ENCODE measurements at regions not wholly inside any gene's neighbourhood (a gene's known extent, or its start where the extent isn't known, plus 50 kb on each side); places are given as distances from the start of the nearest gene placed in this dataset.

GRCh38 chr2:228312172-228312571, 130.7 kb upstream of the SPHKAP start:
- no peak for DNase-seq (ENCODE audit: low spot score)

GRCh38 chr2:228303960-228304359, 122.5 kb upstream of the SPHKAP start:
- Histone ChIP-seq H3K27ac (no peak overlapping the region), H3K4me3 (no peak overlapping the region)
- TF ChIP-seq CTCF (IDR thresholded peaks at IDR 0.05) = no peak
- DNase-seq (ENCODE audit: low spot score) = no peak

More at GRCh38 chr2:228312172-228312571, 130.7 kb upstream of the SPHKAP start:
- Histone ChIP-seq H3K27ac (no peak overlapping the region), H3K4me3 (no peak overlapping the region)
- no peak for TF ChIP-seq CTCF (IDR thresholded peaks at IDR 0.05)

GRCh38 chr2:228283491-228284171, 102.1 kb upstream of the SPHKAP start:
- TF ChIP-seq CTCF (IDR thresholded peaks at IDR 0.05) = no peak

GRCh38 chr2:228282376-228282775, 100.9 kb upstream of the SPHKAP start:
- no peak for TF ChIP-seq CTCF (IDR thresholded peaks at IDR 0.05)
- no peak for DNase-seq (ENCODE audit: low spot score)
- Histone ChIP-seq H3K27ac (no peak overlapping the region), H3K4me3 (no peak overlapping the region)

More at GRCh38 chr2:228283491-228284171, 102.1 kb upstream of the SPHKAP start:
- no peak overlapping the region for H3K27ac ChIP-seq
- DNase-seq (ENCODE audit: low spot score) = no peak
- H3K4me3 ChIP-seq = no peak overlapping the region

GRCh38 chr2:228273159-228273558, 91.7 kb upstream of the SPHKAP start:
- TF ChIP-seq CTCF (IDR thresholded peaks at IDR 0.05) = no peak
- no peak for DNase-seq (ENCODE audit: low spot score)
- Histone ChIP-seq H3K4me3 (no peak overlapping the region), H3K27ac (no peak overlapping the region)

- no peak for TF ChIP-seq CTCF (IDR thresholded peaks at IDR 0.05)
- no peak for DNase-seq (ENCODE audit: low spot score)
- no peak overlapping the region for H3K27ac ChIP-seq
- H3K4me3 ChIP-seq = no peak overlapping the region
Observed at GRCh38 chr2:228269351-228269750, 87.9 kb upstream of the SPHKAP start.

- no peak for TF ChIP-seq CTCF (IDR thresholded peaks at IDR 0.05)
- DNase-seq (ENCODE audit: low spot score) = no peak
- H3K4me3 ChIP-seq = no peak overlapping the region
- H3K27ac ChIP-seq = no peak overlapping the region
Observed at GRCh38 chr2:228268756-228269155, 87.3 kb upstream of the SPHKAP start.
